ENCODE measurements at regions not wholly inside any gene's neighbourhood (a gene's known extent, or its start where the extent isn't known, plus 50 kb on each side); places are given as distances from the start of the nearest gene placed in this dataset.

GRCh38 chr1:30447701-30448100 lies 275.7 kb downstream of the MATN1 start:
- Histone ChIP-seq H3K27me3 (ENCODE audit: control insufficient read depth, insufficient read depth, low read length) (no peaks in the 10 kb centered on the region), H3K36me3 (ENCODE audit: control insufficient read depth, insufficient read depth, low read length) (no peaks in the 10 kb centered on the region), H3K4me3 (ENCODE audit: low read depth, low read length) (no peak overlapping the region)
- DNase-seq (ENCODE audit: low read depth): no peak
- CTCF ChIA-PET: interaction anchor here (2.1 kb wide), 1 partner anchor 39 kb away, joined by 4 read pairs; no protein-coding TSS in a partner anchor
- TF ChIP-seq CTCF (IDR thresholded peaks at IDR 0.05; ENCODE audit: insufficient read depth, low read depth, low read length): no peak
- POLR2A ChIA-PET: no interaction called here

DNA sequence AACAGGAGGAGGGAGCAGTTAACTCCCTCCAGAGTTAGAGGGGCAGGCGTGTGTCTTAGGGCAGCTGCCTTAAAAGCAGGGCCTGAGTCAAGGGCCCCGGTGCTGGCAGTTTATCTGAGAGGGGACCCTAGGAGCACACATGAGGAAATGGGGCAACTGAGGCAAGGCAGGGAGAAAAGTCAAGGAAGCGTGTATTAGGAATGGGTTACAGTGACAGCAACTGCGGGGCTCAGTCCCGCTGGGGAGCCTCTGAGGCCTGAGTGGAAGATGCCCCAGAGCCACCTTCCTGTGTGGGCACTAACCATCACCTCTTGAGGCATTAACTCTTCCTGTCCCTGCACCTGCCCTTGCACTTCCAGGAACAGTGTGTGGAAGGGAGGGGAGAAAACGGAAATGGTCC lies 276.3 kb downstream of the MATN1 start:
- CTCF ChIA-PET: no interaction called here
- POLR2A ChIA-PET: no interaction called here
- no peaks in the 10 kb centered on the region for H3K36me3 ChIP-seq (ENCODE audit: control insufficient read depth, insufficient read depth, low read length)
- no peak overlapping the region for H3K4me3 ChIP-seq (ENCODE audit: low read depth, low read length)
- TF ChIP-seq CTCF (IDR thresholded peaks at IDR 0.05; ENCODE audit: insufficient read depth, low read depth, low read length): no peak
- no peak for DNase-seq (ENCODE audit: low read depth)
- no peaks in the 10 kb centered on the region for H3K27me3 ChIP-seq (ENCODE audit: control insufficient read depth, insufficient read depth, low read length)

GRCh38 chr1:30446508-30446907 lies 276.9 kb downstream of the MATN1 start:
- no peak for TF ChIP-seq CTCF (IDR thresholded peaks at IDR 0.05; ENCODE audit: insufficient read depth, low read depth, low read length)
- ChIA-PET CTCF (no interaction called here), POLR2A (no interaction called here)
- no peak for DNase-seq (ENCODE audit: low read depth)
- Histone ChIP-seq H3K4me3 (ENCODE audit: low read depth, low read length) (no peak overlapping the region), H3K27me3 (ENCODE audit: control insufficient read depth, insufficient read depth, low read length) (no peaks in the 10 kb centered on the region), H3K36me3 (ENCODE audit: control insufficient read depth, insufficient read depth, low read length) (no peaks in the 10 kb centered on the region)

DNA sequence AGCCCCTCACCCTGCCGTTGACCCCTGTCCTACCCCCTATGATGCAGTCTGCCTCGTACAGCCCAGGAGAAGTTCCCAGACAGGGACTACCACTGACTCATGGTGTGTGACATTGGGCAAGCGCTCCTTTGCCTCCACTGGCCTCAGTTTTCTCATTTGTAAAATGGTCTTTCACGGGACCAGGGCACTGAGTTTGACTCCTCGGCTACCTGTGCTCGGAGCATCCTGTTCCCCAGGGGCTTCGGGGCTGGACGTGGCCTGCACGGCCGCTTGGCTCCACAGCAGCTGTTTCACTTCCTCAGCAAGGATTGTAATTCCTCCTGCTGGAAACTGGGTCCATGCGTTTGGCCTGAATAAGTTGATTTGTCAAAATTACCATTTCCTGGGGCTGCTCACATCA lies 277.3 kb downstream of the MATN1 start:
- Histone ChIP-seq H3K4me3 (ENCODE audit: low read depth, low read length) (no peak overlapping the region), H3K27me3 (ENCODE audit: control insufficient read depth, insufficient read depth, low read length) (no peaks in the 10 kb centered on the region), H3K36me3 (ENCODE audit: control insufficient read depth, insufficient read depth, low read length) (no peaks in the 10 kb centered on the region)
- no peak for DNase-seq (ENCODE audit: low read depth)
- POLR2A ChIA-PET: no interaction called here
- TF ChIP-seq CTCF (IDR thresholded peaks at IDR 0.05; ENCODE audit: insufficient read depth, low read depth, low read length): no peak
- CTCF ChIA-PET: no interaction called here

- no peak for TF ChIP-seq CTCF (IDR thresholded peaks at IDR 0.05; ENCODE audit: insufficient read depth, low read depth, low read length)
- ChIA-PET POLR2A (no interaction called here), CTCF (interaction anchor here (0.5 kb wide), 1 partner anchor 65 kb away, joined by 3 read pairs; no protein-coding TSS in a partner anchor)
- no peak for DNase-seq (ENCODE audit: low read depth)
- H3K36me3 ChIP-seq (ENCODE audit: control insufficient read depth, insufficient read depth, low read length): no peaks in the 10 kb centered on the region
- no peaks in the 10 kb centered on the region for H3K27me3 ChIP-seq (ENCODE audit: control insufficient read depth, insufficient read depth, low read length)
- H3K4me3 ChIP-seq (ENCODE audit: low read depth, low read length): no peak overlapping the region
Measured at GRCh38 chr1:30445449-30445848, 277.9 kb downstream of the MATN1 start.

All from BJ (cell line).